GM23248 (cell line): ENCODE measurements at regions not wholly inside any gene's neighbourhood (a gene's known extent, or its start where the extent isn't known, plus 50 kb on each side); places are given as distances from the start of the nearest gene placed in this dataset.

Source experiments
- DNase-seq: peaks from one replicate; pipeline ENCODE4 v3.0.0-alpha.2; 2015
- H2AFZ ChIP-seq: fragments of 200-600 bp; sonication (generic); 2 replicates; pipeline ENCODE4 v1.6.1; 2016; ENCODE audit warnings: antibody characterized with exemption
- H3F3A ChIP-seq: fragments of 200-600 bp; sonication (generic); 2 replicates; pipeline ENCODE4 v1.6.1; 2016; ENCODE audit warnings: mild to moderate bottlenecking, antibody characterized with exemption, mixed run types; ENCODE audit not compliant: insufficient read depth
- H3K27ac ChIP-seq: fragments of 200-600 bp; sonication (generic); 2 replicates; pipeline ENCODE4 v1.5.1; 2016; ENCODE audit warnings: mild to moderate bottlenecking
- H3K27me3 ChIP-seq: fragments of 200-600 bp; sonication (generic); replicated peaks from 2 replicates; pipeline ENCODE4 v1.6.1; 2016; ENCODE audit warnings: mild to moderate bottlenecking; ENCODE audit not compliant: insufficient read depth
- H3K36me3 ChIP-seq: fragments of 200-600 bp; sonication (generic); 2 replicates; pipeline ENCODE4 v1.6.1; 2016; ENCODE audit warnings: low read depth, mild to moderate bottlenecking
- H3K4me1 ChIP-seq: fragments of 200-600 bp; sonication (generic); 2 replicates; pipeline ENCODE4 v1.6.1; 2016; ENCODE audit warnings: mild to moderate bottlenecking; ENCODE audit not compliant: insufficient read depth
- H3K4me2 ChIP-seq: fragments of 200-600 bp; sonication (generic); one replicate; pipeline ENCODE4 v1.6.1; 2016; ENCODE audit warnings: mild to moderate bottlenecking; ENCODE audit not compliant: unreplicated experiment
- H3K4me3 ChIP-seq: fragments of 200-600 bp; sonication (generic); 2 replicates; pipeline ENCODE4 v1.5.1; 2016; ENCODE audit warnings: mild to moderate bottlenecking
- H3K79me2 ChIP-seq: fragments of 200-600 bp; sonication (generic); 2 replicates; pipeline ENCODE4 v1.6.1; 2016; ENCODE audit warnings: mild to moderate bottlenecking; ENCODE audit not compliant: insufficient read depth
- H3K9ac ChIP-seq: fragments of 200-600 bp; sonication (generic); 2 replicates; pipeline ENCODE4 v1.6.1; 2016; ENCODE audit warnings: mild to moderate bottlenecking
- H3K9me2 ChIP-seq: fragments of 200-600 bp; sonication (generic); 2 replicates; pipeline ENCODE4 v1.6.1; 2016; ENCODE audit warnings: mixed run types, mild to moderate bottlenecking, moderate library complexity; ENCODE audit not compliant: insufficient read depth
- H3K9me3 ChIP-seq: fragments of 200-600 bp; sonication (generic); one replicate; pipeline ENCODE4 v1.6.1; 2017; ENCODE audit warnings: low read depth
- H4K20me1 ChIP-seq: fragments of 200-600 bp; sonication (generic); 2 replicates; pipeline ENCODE4 v1.6.0; 2016; ENCODE audit not compliant: insufficient read depth
- EZH2 ChIP-seq: fragments of 200-600 bp; sonication (generic); IDR thresholded peaks from 2 replicates; pipeline ENCODE4 v1.6.1; 2018; ENCODE audit warnings: antibody characterized with exemption, mild to moderate bottlenecking; ENCODE audit not compliant: insufficient read depth, poor library complexity, severe bottlenecking
- EZH2phosphoT487 ChIP-seq: fragments of 200-600 bp; sonication (generic); IDR thresholded peaks from 2 replicates; pipeline ENCODE4 v1.6.1; 2018; ENCODE audit warnings: antibody characterized with exemption, moderate library complexity, mild to moderate bottlenecking, low read depth; ENCODE audit not compliant: insufficient read depth
- whole genome bisulfite sequencing, 2 experiments: methylation state at CpG; one replicate each; pipeline ENCODE4 v1.1.6; 2015 to 2017; ENCODE audit warnings: low lambda C conversion rate in 2 of 2, low coverage in 1 of 2; ENCODE audit errors: missing lambda C conversion rate in 2 of 2; 5-methylcytosine and 5-hydroxymethylcytosine counted together
- in situ Hi-C: fragments of 300-500 bp; cut with MboI; formaldehyde crosslinking; loops from 2 replicates; pipeline ENCODE4 v1.15.0; 2020

DNA sequence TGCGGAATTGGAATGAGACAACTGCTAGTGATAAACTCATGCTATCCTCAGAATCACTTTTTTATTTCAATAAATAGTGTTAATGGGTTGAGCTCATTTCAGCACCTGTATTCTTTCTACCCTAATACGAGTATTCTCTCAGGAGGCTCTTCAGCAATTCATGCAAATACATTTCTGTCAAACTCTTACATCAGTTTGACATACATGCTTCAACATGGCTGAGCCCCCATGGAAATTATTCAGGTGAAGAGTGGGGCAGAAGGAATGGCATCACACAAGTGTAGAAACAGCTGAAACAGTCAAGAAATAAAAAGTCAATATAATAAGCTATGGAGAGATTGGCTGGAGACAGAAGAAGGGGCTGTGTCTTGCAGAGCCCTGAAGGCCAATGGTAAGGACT, 77.8 kb upstream of the SNX19 start:
- TF ChIP-seq EZH2phosphoT487 = no peak
- no peak for TF ChIP-seq EZH2
- Histone ChIP-seq H2AFZ (no peak overlapping the region), H3K27me3 (no peaks in the 10 kb centered on the region), H3K9me3 (no peaks in the 10 kb centered on the region), H4K20me1 (no peaks in the 10 kb centered on the region), H3K36me3 (no peaks in the 10 kb centered on the region), H3F3A (peaks cover 11% of the 10 kb centered on the region), H3K4me1 (peaks cover 8% of the 10 kb centered on the region), H3K4me2 (no peak overlapping the region), H3K79me2 (no peaks in the 10 kb centered on the region), H3K4me3 (no peak overlapping the region), H3K9me2 (no peaks in the 10 kb centered on the region), H3K27ac (no peak overlapping the region), H3K9ac (no peak overlapping the region)
- in situ Hi-C loops = no loop called here
- WGBS, 2 experiments = 53 to 55% methylated on average over 2 of the region's 2 CpGs
- DNase-seq = no peak

DNA sequence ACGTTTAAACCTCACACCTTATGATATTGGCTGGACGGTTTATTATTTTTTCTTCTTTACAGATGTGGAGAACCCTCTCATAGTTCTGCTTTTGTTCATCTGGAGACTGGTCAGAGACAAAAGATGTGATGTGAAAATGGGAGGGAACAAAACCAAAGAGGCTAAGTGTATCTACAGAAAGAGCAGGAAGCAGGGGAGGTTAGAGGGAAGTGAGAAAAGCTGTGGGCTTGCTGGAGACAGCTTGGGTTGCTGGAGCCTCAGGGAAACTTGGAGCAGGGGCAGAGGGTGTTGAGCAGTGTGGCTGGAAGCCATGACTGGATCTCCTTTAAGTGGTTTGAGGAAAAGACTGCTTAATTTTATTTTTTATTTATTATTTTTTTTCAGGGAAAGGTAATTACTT, 79.0 kb upstream of the SNX19 start:
- H3K4me1 ChIP-seq = peaks cover 20% of the 10 kb centered on the region
- H3K27me3 ChIP-seq = no peaks in the 10 kb centered on the region
- in situ Hi-C loops = no loop called here
- no peak overlapping the region for H2AFZ ChIP-seq
- 68 to 84% methylated on average over 2 of the region's 2 CpGs for WGBS, 2 experiments
- no peaks in the 10 kb centered on the region for H3K9me3 ChIP-seq
- H4K20me1 ChIP-seq = no peaks in the 10 kb centered on the region
- H3K27ac ChIP-seq = no peak overlapping the region
- H3K4me3 ChIP-seq = no peak overlapping the region
- no peaks in the 10 kb centered on the region for H3K79me2 ChIP-seq
- H3K36me3 ChIP-seq = no peaks in the 10 kb centered on the region
- peaks cover 23% of the 10 kb centered on the region for H3F3A ChIP-seq
- no peak for DNase-seq
- TF ChIP-seq EZH2 (no peak), EZH2phosphoT487 (no peak)
- no peak overlapping the region for H3K4me2 ChIP-seq
- H3K9ac ChIP-seq = no peak overlapping the region
- no peaks in the 10 kb centered on the region for H3K9me2 ChIP-seq

DNA sequence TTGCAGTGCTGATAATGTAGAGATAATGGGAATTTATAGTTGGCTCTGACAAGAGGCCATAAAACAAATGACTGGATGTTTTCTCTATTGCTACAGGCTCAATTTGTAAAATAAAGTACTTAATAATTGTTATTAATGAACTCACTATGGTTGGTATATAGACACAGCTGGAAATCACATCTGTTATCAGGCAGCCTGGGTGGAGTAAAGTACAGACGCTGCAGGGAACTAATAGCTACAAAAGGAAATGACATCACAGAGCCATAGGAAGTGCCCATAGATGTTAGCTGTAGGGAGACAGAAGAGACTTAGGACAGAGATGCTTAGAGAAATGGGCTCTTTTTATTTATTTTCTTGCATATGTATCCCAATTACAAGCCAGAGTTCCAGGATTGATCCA, 81.0 kb upstream of the SNX19 start:
- H3K4me2 ChIP-seq = no peak overlapping the region
- no peaks in the 10 kb centered on the region for H3K9me3 ChIP-seq
- no peaks in the 10 kb centered on the region for H4K20me1 ChIP-seq
- no peak overlapping the region for H2AFZ ChIP-seq
- TF ChIP-seq EZH2 = no peak
- no peak for TF ChIP-seq EZH2phosphoT487
- peaks cover 32% of the 10 kb centered on the region for H3F3A ChIP-seq
- H3K36me3 ChIP-seq = no peaks in the 10 kb centered on the region
- 34 to 38% methylated on average over 1 of the region's 1 CpG for WGBS, 2 experiments
- no peak for DNase-seq
- H3K27me3 ChIP-seq = no peaks in the 10 kb centered on the region
- in situ Hi-C loops = no loop called here
- peaks cover 25% of the 10 kb centered on the region for H3K4me1 ChIP-seq
- H3K27ac ChIP-seq = no peak overlapping the region
- no peaks in the 10 kb centered on the region for H3K79me2 ChIP-seq
- no peaks in the 10 kb centered on the region for H3K9me2 ChIP-seq
- H3K4me3 ChIP-seq = no peak overlapping the region
- H3K9ac ChIP-seq = no peak overlapping the region

DNA sequence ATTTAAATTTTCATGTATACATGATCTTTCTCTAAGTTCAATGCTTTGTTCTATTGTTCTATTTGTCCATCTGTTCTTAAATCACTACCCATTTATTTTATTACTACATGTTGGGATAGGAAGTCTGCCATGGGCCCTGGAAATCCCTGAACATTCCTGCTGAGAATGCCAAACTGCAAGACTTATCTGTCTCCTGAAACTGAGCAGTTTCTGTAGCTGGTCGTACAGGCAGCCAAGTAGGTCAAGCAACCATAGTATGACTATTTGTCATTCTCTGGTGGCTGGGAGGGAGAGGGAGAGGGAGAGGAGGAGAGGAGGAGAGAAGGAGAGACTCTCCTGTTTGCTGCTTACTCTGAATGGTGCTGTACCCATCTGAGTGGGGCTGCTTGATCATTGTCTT, 82.8 kb upstream of the SNX19 start:
- Histone ChIP-seq H3K27ac (peak overlapping the region; percentile 75), H3K9me3 (no peaks in the 10 kb centered on the region)

More for the DNA sequence above, 82.8 kb upstream of the SNX19 start:
- H3K4me2 ChIP-seq = peak overlapping the region; percentile 52
- peaks cover 25% of the 10 kb centered on the region for H3K4me1 ChIP-seq
- H3K9ac ChIP-seq = no peak overlapping the region
- peak; percentile 51 for DNase-seq
- no peaks in the 10 kb centered on the region for H3K9me2 ChIP-seq
- H3K4me3 ChIP-seq = no peak overlapping the region
- no peaks in the 10 kb centered on the region for H3K27me3 ChIP-seq
- 8 to 22% methylated on average over 1 of the region's 1 CpG for WGBS, 2 experiments
- no peaks in the 10 kb centered on the region for H3K79me2 ChIP-seq
- TF ChIP-seq EZH2 (no peak), EZH2phosphoT487 (no peak)
- no peaks in the 10 kb centered on the region for H4K20me1 ChIP-seq
- peaks cover 32% of the 10 kb centered on the region for H3F3A ChIP-seq
- H2AFZ ChIP-seq = peak overlapping the region; percentile 6; the same call in 1 of the 2 replicates
- in situ Hi-C loops = no loop called here
- no peaks in the 10 kb centered on the region for H3K36me3 ChIP-seq
